CD14-positive monocyte (primary cell): ENCODE measurements at regions not wholly inside any gene's neighbourhood (a gene's known extent, or its start where the extent isn't known, plus 50 kb on each side); places are given as distances from the start of the nearest gene placed in this dataset.

Experiments
- DNase-seq, 3 donors: peaks; one replicate each; pipeline ENCODE4 v3.0.0-alpha.2; 2011 to 2022
- H2AFZ ChIP-seq: 2 replicates; pipeline ENCODE4 v1.6.0; 2012; ENCODE audit warnings: mild to moderate bottlenecking, low read depth, low read length, inconsistent platforms; ENCODE audit not compliant: insufficient read depth, poor library complexity, severe bottlenecking
- H3K27ac ChIP-seq, 2 donors: 1 replicate in 1 of 2; 2 replicates in 1 of 2; pipeline ENCODE4 v1.5.1; 2012 to 2013; ENCODE audit warnings: low read length in 2 of 2, control low read depth in 1 of 2, inconsistent platforms in 1 of 2, low read depth in 1 of 2, mild to moderate bottlenecking in 1 of 2
- H3K27me3 ChIP-seq, 2 donors: one replicate each; pipeline versions ENCODE4 v1.6.0 to v1.6.1; 2011 to 2013; ENCODE audit warnings: low read length in 2 of 2; ENCODE audit not compliant: control insufficient read depth in 2 of 2, insufficient read depth in 2 of 2
- H3K36me3 ChIP-seq, 2 donors: replicated peaks in 1 of 2; 1 replicate in 1 of 2; 2 replicates in 1 of 2; pipeline versions ENCODE4 v1.5.1 to v1.6.1; 2012 to 2013; ENCODE audit warnings: low read length in 2 of 2, control low read depth in 1 of 2, inconsistent platforms in 1 of 2, mild to moderate bottlenecking in 1 of 2; ENCODE audit not compliant: insufficient read depth in 2 of 2, control insufficient read depth in 1 of 2
- H3K4me1 ChIP-seq, 2 donors: 1 replicate in 1 of 2; 2 replicates in 1 of 2; pipeline versions ENCODE4 v1.5.1 to v1.6.1; 2012 to 2013; ENCODE audit warnings: low read length in 2 of 2, control low read depth in 1 of 2, inconsistent platforms in 1 of 2, mild to moderate bottlenecking in 1 of 2, moderate library complexity in 1 of 2; ENCODE audit not compliant: insufficient read depth in 2 of 2, control insufficient read depth in 1 of 2
- H3K4me2 ChIP-seq: replicated peaks from 2 replicates; pipeline ENCODE3; 2012; ENCODE audit warnings: low read length, moderate library complexity, mild to moderate bottlenecking; ENCODE audit not compliant: poor library complexity, severe bottlenecking; ENCODE audit errors: extremely low read depth
- H3K4me3 ChIP-seq, 3 experiments: fragments of 200-600 bp in 1 of 3; sonication (generic) in 1 of 3; replicated peaks in 1 of 3; 1 replicate in 2 of 3; 2 replicates in 1 of 3; pipeline ENCODE4 v1.5.1; 2011 to 2013; ENCODE audit warnings: low read length in 3 of 3, mild to moderate bottlenecking in 3 of 3, control low read depth in 2 of 3, low read depth in 2 of 3, inconsistent platforms in 1 of 3, moderate library complexity in 1 of 3
- H3K79me2 ChIP-seq: 2 replicates; pipeline ENCODE4 v1.6.0; 2012; ENCODE audit warnings: mild to moderate bottlenecking, control low read depth, inconsistent platforms, low read length, moderate library complexity; ENCODE audit not compliant: insufficient read depth
- H3K9ac ChIP-seq: 2 replicates; pipeline ENCODE4 v1.6.0; 2017; ENCODE audit warnings: low read length, mild to moderate bottlenecking; ENCODE audit not compliant: insufficient read depth, poor library complexity, severe bottlenecking
- H3K9me3 ChIP-seq, 2 donors: replicated peaks in 1 of 2; 1 replicate in 1 of 2; 2 replicates in 1 of 2; pipeline versions ENCODE4 v1.5.1 to v1.6.1; 2012 to 2013; ENCODE audit warnings: low read length in 2 of 2, control low read depth in 1 of 2; ENCODE audit not compliant: control insufficient read depth in 1 of 2, insufficient read depth in 1 of 2
- H4K20me1 ChIP-seq: 2 replicates; pipeline ENCODE4 v1.6.0; 2012; ENCODE audit warnings: mild to moderate bottlenecking, low read length, control low read depth, moderate library complexity; ENCODE audit not compliant: insufficient read depth
- H3K27ac Mint-ChIP-seq, 7 donors: one replicate each; pipeline ENCODE4 v1.8.0; 2020; ENCODE audit warnings: mild to moderate bottlenecking in 7 of 7, mixed read lengths in 7 of 7, moderate library complexity in 6 of 7, inconsistent platforms in 2 of 7
- H3K27me3 Mint-ChIP-seq, 3 donors: one replicate each; pipeline ENCODE4 v1.8.0; 2021 to 2022; ENCODE audit warnings: low read depth in 3 of 3, mild to moderate bottlenecking in 3 of 3, mixed read lengths in 3 of 3, moderate library complexity in 3 of 3, inconsistent platforms in 1 of 3
- H3K36me3 Mint-ChIP-seq, 2 donors: one replicate each; pipeline ENCODE4 v1.8.0; 2020; ENCODE audit warnings: mixed read lengths in 2 of 2, inconsistent platforms in 1 of 2, mild to moderate bottlenecking in 1 of 2
- H3K4me1 Mint-ChIP-seq: one replicate; pipeline ENCODE4 v1.8.0; 2020; ENCODE audit warnings: mild to moderate bottlenecking, mixed read lengths
- H3K4me3 Mint-ChIP-seq, 2 donors: one replicate each; pipeline ENCODE4 v1.8.0; 2020; ENCODE audit warnings: mild to moderate bottlenecking in 2 of 2, mixed read lengths in 2 of 2, moderate library complexity in 1 of 2
- H3K9me3 Mint-ChIP-seq, 7 donors: one replicate each; pipeline ENCODE4 v1.8.0; 2020 to 2022; ENCODE audit warnings: mixed read lengths in 7 of 7, mild to moderate bottlenecking in 6 of 7, moderate library complexity in 6 of 7, inconsistent platforms in 2 of 7
- WGBS: methylation state at CpG from one replicate; pipeline ENCODE4 v1.1.5; 2013; ENCODE audit warnings: missing lambda C conversion rate; ENCODE audit not compliant: insufficient coverage; 5-methylcytosine and 5-hydroxymethylcytosine counted together
- intact Hi-C, 2 donors: fragments of 100-400 bp; cut with micrococcal nuclease; formaldehyde crosslinking; loops; one replicate each; pipeline versions ENCODE4 v1.15.0 to v1.15.1; 2023
- TF ChIP-seq, protein P1 (sequence below): fragments of 200-600 bp; IDR thresholded peaks from one replicate; pipeline ENCODE4 v1.8.0; 2022; ENCODE audit warnings: antibody characterized with exemption, mild to moderate bottlenecking

DNA sequence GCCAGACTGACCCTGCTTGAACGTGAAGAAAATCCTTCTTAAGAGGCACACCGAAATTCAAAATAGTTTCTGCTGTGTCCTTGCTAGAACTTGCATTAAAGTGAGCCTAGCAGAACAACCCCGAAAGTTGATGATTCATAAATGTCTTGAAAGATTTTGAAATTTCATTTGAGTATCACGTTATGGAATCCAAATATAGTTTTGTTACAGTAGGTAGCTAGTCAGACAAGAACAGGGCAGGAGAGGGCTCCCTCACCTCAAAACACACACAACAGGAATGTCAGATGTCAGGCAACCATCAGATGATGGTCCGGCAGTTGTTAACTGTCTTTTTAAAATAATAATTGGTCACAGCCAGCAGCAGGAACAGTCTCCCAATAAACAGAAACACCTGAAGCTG is 259.6 kb upstream of the GNPDA2 start:
- Histone ChIP-seq H3K27ac (no peak overlapping the region), H3K79me2 (no peaks in the 10 kb centered on the region), H3K9ac (no peak overlapping the region), H4K20me1 (no peaks in the 10 kb centered on the region), H3K4me2 (no peak overlapping the region), H2AFZ (no peak overlapping the region), H3K4me1 (no peaks in the 10 kb centered on the region), H3K36me3 (no peaks in the 10 kb centered on the region), H3K9me3 (peaks cover 0 to 16% of the 10 kb centered on the region in 2 donors), H3K4me3 (no peak overlapping the region), H3K27me3 (no peaks in the 10 kb centered on the region)
- H3K9me3 Mint-ChIP-seq = peaks cover 5 to 31% (median 8%) of the 10 kb centered on the region in 7 donors
- no peak overlapping the region for H3K4me3 Mint-ChIP-seq
- no peaks in the 10 kb centered on the region for H3K36me3 Mint-ChIP-seq
- H3K27ac Mint-ChIP-seq = no peak overlapping the region
- intact Hi-C loops = no loop called here
- no peaks in the 10 kb centered on the region for H3K4me1 Mint-ChIP-seq
- 92% methylated on average over 2 of the region's 5 CpGs for WGBS
- TF ChIP-seq, protein P1, sequence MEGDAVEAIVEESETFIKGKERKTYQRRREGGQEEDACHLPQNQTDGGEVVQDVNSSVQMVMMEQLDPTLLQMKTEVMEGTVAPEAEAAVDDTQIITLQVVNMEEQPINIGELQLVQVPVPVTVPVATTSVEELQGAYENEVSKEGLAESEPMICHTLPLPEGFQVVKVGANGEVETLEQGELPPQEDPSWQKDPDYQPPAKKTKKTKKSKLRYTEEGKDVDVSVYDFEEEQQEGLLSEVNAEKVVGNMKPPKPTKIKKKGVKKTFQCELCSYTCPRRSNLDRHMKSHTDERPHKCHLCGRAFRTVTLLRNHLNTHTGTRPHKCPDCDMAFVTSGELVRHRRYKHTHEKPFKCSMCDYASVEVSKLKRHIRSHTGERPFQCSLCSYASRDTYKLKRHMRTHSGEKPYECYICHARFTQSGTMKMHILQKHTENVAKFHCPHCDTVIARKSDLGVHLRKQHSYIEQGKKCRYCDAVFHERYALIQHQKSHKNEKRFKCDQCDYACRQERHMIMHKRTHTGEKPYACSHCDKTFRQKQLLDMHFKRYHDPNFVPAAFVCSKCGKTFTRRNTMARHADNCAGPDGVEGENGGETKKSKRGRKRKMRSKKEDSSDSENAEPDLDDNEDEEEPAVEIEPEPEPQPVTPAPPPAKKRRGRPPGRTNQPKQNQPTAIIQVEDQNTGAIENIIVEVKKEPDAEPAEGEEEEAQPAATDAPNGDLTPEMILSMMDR = no peak
- no peak for DNase-seq
- H3K27me3 Mint-ChIP-seq = peaks cover 0 to 2% (median 0%) of the 10 kb centered on the region in 3 donors

DNA sequence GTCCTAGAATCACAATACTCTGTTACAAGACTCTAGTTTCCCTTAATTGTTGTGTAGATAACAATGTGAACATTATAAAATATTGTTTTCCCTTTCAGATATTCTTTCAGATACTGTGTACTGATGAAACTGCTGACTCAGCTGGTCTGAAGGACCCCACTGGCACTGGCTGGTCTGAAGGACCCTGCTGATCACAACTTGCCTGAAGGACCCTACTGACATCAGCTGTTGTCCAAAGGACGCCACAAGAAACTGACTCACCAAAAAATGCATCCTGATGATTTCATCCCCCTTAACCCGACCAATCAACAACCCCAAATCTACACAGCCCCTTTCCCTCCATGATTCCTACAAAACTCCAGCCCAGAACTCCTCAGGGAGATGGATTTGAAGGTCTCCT is 258.8 kb upstream of the GNPDA2 start:
- Histone ChIP-seq H3K27me3 (no peaks in the 10 kb centered on the region), H3K27ac (no peak overlapping the region), H3K9me3 (peaks cover 0 to 11% of the 10 kb centered on the region in 2 donors), H3K4me2 (no peak overlapping the region), H3K36me3 (no peaks in the 10 kb centered on the region), H3K79me2 (no peaks in the 10 kb centered on the region), H3K4me1 (no peaks in the 10 kb centered on the region), H4K20me1 (no peaks in the 10 kb centered on the region), H2AFZ (no peak overlapping the region), H3K9ac (no peak overlapping the region), H3K4me3 (no peak overlapping the region)
- no peak for DNase-seq
- no peak overlapping the region for H3K4me3 Mint-ChIP-seq
- H3K4me1 Mint-ChIP-seq = no peaks in the 10 kb centered on the region
- TF ChIP-seq, protein P1 = no peak
- H3K27ac Mint-ChIP-seq = no peak overlapping the region
- intact Hi-C loops = no loop called here
- peaks cover 0 to 2% (median 0%) of the 10 kb centered on the region in 3 donors for H3K27me3 Mint-ChIP-seq
- H3K9me3 Mint-ChIP-seq = peaks cover 5 to 26% (median 8%) of the 10 kb centered on the region in 7 donors
- no peaks in the 10 kb centered on the region for H3K36me3 Mint-ChIP-seq
- 86% methylated on average over 1 of the region's 2 CpGs for WGBS
